CD14-positive monocyte (primary cell): ENCODE measurements at regions not wholly inside any gene's neighbourhood (a gene's known extent, or its start where the extent isn't known, plus 50 kb on each side); places are given as distances from the start of the nearest gene placed in this dataset.

Source experiments
- DNase-seq, 3 donors: peaks; one replicate each; pipeline ENCODE4 v3.0.0-alpha.2; 2011 to 2022
- H2AFZ ChIP-seq: 2 replicates; pipeline ENCODE4 v1.6.0; 2012; ENCODE audit warnings: mild to moderate bottlenecking, low read depth, low read length, inconsistent platforms; ENCODE audit not compliant: insufficient read depth, poor library complexity, severe bottlenecking
- H3K27ac ChIP-seq, 2 donors: 1 replicate in 1 of 2; 2 replicates in 1 of 2; pipeline ENCODE4 v1.5.1; 2012 to 2013; ENCODE audit warnings: low read length in 2 of 2, control low read depth in 1 of 2, inconsistent platforms in 1 of 2, low read depth in 1 of 2, mild to moderate bottlenecking in 1 of 2
- H3K27me3 ChIP-seq, 2 donors: one replicate each; pipeline versions ENCODE4 v1.6.0 to v1.6.1; 2011 to 2013; ENCODE audit warnings: low read length in 2 of 2; ENCODE audit not compliant: control insufficient read depth in 2 of 2, insufficient read depth in 2 of 2
- H3K36me3 ChIP-seq, 2 donors: replicated peaks in 1 of 2; 1 replicate in 1 of 2; 2 replicates in 1 of 2; pipeline versions ENCODE4 v1.5.1 to v1.6.1; 2012 to 2013; ENCODE audit warnings: low read length in 2 of 2, control low read depth in 1 of 2, inconsistent platforms in 1 of 2, mild to moderate bottlenecking in 1 of 2; ENCODE audit not compliant: insufficient read depth in 2 of 2, control insufficient read depth in 1 of 2
- H3K4me1 ChIP-seq, 2 donors: 1 replicate in 1 of 2; 2 replicates in 1 of 2; pipeline versions ENCODE4 v1.5.1 to v1.6.1; 2012 to 2013; ENCODE audit warnings: low read length in 2 of 2, control low read depth in 1 of 2, inconsistent platforms in 1 of 2, mild to moderate bottlenecking in 1 of 2, moderate library complexity in 1 of 2; ENCODE audit not compliant: insufficient read depth in 2 of 2, control insufficient read depth in 1 of 2
- H3K4me2 ChIP-seq: replicated peaks from 2 replicates; pipeline ENCODE3; 2012; ENCODE audit warnings: low read length, moderate library complexity, mild to moderate bottlenecking; ENCODE audit not compliant: poor library complexity, severe bottlenecking; ENCODE audit errors: extremely low read depth
- H3K4me3 ChIP-seq, 3 experiments: fragments of 200-600 bp in 1 of 3; sonication (generic) in 1 of 3; replicated peaks in 1 of 3; 1 replicate in 2 of 3; 2 replicates in 1 of 3; pipeline ENCODE4 v1.5.1; 2011 to 2013; ENCODE audit warnings: low read length in 3 of 3, mild to moderate bottlenecking in 3 of 3, control low read depth in 2 of 3, low read depth in 2 of 3, inconsistent platforms in 1 of 3, moderate library complexity in 1 of 3
- H3K79me2 ChIP-seq: 2 replicates; pipeline ENCODE4 v1.6.0; 2012; ENCODE audit warnings: mild to moderate bottlenecking, control low read depth, inconsistent platforms, low read length, moderate library complexity; ENCODE audit not compliant: insufficient read depth
- H3K9ac ChIP-seq: 2 replicates; pipeline ENCODE4 v1.6.0; 2017; ENCODE audit warnings: low read length, mild to moderate bottlenecking; ENCODE audit not compliant: insufficient read depth, poor library complexity, severe bottlenecking
- H3K9me3 ChIP-seq, 2 donors: replicated peaks in 1 of 2; 1 replicate in 1 of 2; 2 replicates in 1 of 2; pipeline versions ENCODE4 v1.5.1 to v1.6.1; 2012 to 2013; ENCODE audit warnings: low read length in 2 of 2, control low read depth in 1 of 2; ENCODE audit not compliant: control insufficient read depth in 1 of 2, insufficient read depth in 1 of 2
- H4K20me1 ChIP-seq: 2 replicates; pipeline ENCODE4 v1.6.0; 2012; ENCODE audit warnings: mild to moderate bottlenecking, low read length, control low read depth, moderate library complexity; ENCODE audit not compliant: insufficient read depth
- H3K27ac Mint-ChIP-seq, 7 donors: one replicate each; pipeline ENCODE4 v1.8.0; 2020; ENCODE audit warnings: mild to moderate bottlenecking in 7 of 7, mixed read lengths in 7 of 7, moderate library complexity in 6 of 7, inconsistent platforms in 2 of 7
- H3K27me3 Mint-ChIP-seq, 3 donors: one replicate each; pipeline ENCODE4 v1.8.0; 2021 to 2022; ENCODE audit warnings: low read depth in 3 of 3, mild to moderate bottlenecking in 3 of 3, mixed read lengths in 3 of 3, moderate library complexity in 3 of 3, inconsistent platforms in 1 of 3
- H3K36me3 Mint-ChIP-seq, 2 donors: one replicate each; pipeline ENCODE4 v1.8.0; 2020; ENCODE audit warnings: mixed read lengths in 2 of 2, inconsistent platforms in 1 of 2, mild to moderate bottlenecking in 1 of 2
- H3K4me1 Mint-ChIP-seq: one replicate; pipeline ENCODE4 v1.8.0; 2020; ENCODE audit warnings: mild to moderate bottlenecking, mixed read lengths
- H3K4me3 Mint-ChIP-seq, 2 donors: one replicate each; pipeline ENCODE4 v1.8.0; 2020; ENCODE audit warnings: mild to moderate bottlenecking in 2 of 2, mixed read lengths in 2 of 2, moderate library complexity in 1 of 2
- H3K9me3 Mint-ChIP-seq, 7 donors: one replicate each; pipeline ENCODE4 v1.8.0; 2020 to 2022; ENCODE audit warnings: mixed read lengths in 7 of 7, mild to moderate bottlenecking in 6 of 7, moderate library complexity in 6 of 7, inconsistent platforms in 2 of 7
- CTCF ChIP-seq: fragments of 200-600 bp; IDR thresholded peaks from one replicate; pipeline ENCODE4 v1.8.0; 2022; ENCODE audit warnings: antibody characterized with exemption, mild to moderate bottlenecking
- WGBS: methylation state at CpG from one replicate; pipeline ENCODE4 v1.1.5; 2013; ENCODE audit warnings: missing lambda C conversion rate; ENCODE audit not compliant: insufficient coverage; 5-methylcytosine and 5-hydroxymethylcytosine counted together
- intact Hi-C, 2 donors: fragments of 100-400 bp; cut with micrococcal nuclease; formaldehyde crosslinking; loops; one replicate each; pipeline versions ENCODE4 v1.15.0 to v1.15.1; 2023

GRCh38 chr15:31934821-31935220 is 95.5 kb upstream of the CHRNA7 start:
- no peaks in the 10 kb centered on the region for H3K36me3 ChIP-seq
- H3K27me3 Mint-ChIP-seq = peaks cover 0 to 3% (median 2%) of the 10 kb centered on the region in 3 donors
- H3K4me1 Mint-ChIP-seq = no peaks in the 10 kb centered on the region
- no peak overlapping the region for H3K27ac ChIP-seq
- no peak overlapping the region for H3K4me2 ChIP-seq
- H3K9me3 Mint-ChIP-seq = peaks cover 0 to 4% (median 0%) of the 10 kb centered on the region in 7 donors
- WGBS = 86% methylated on average over 3 of the region's 5 CpGs
- no peaks in the 10 kb centered on the region for H3K9me3 ChIP-seq
- H3K4me1 ChIP-seq = no peaks in the 10 kb centered on the region
- H3K27ac Mint-ChIP-seq = no peak overlapping the region
- H3K79me2 ChIP-seq = no peaks in the 10 kb centered on the region
- intact Hi-C loops = no loop called here
- no peaks in the 10 kb centered on the region for H3K36me3 Mint-ChIP-seq
- no peak for TF ChIP-seq CTCF
- no peaks in the 10 kb centered on the region for H3K27me3 ChIP-seq
- H4K20me1 ChIP-seq = no peaks in the 10 kb centered on the region
- H3K4me3 ChIP-seq = no peak overlapping the region
- no peak overlapping the region for H2AFZ ChIP-seq
- no peak overlapping the region for H3K9ac ChIP-seq
- DNase-seq = no peak
- no peak overlapping the region for H3K4me3 Mint-ChIP-seq

- Mint-ChIP-seq H3K27ac (no peak overlapping the region), H3K36me3 (no peaks in the 10 kb centered on the region), H3K27me3 (peaks cover 0 to 3% (median 2%) of the 10 kb centered on the region in 3 donors), H3K9me3 (peaks cover 4 to 24% (median 19%) of the 10 kb centered on the region in 7 donors), H3K4me1 (no peaks in the 10 kb centered on the region), H3K4me3 (no peak overlapping the region)
- H3K27me3 ChIP-seq = no peaks in the 10 kb centered on the region
- H3K27ac ChIP-seq = no peak overlapping the region
- intact Hi-C loops = no loop called here
- H3K4me3 ChIP-seq = no peak overlapping the region
- H3K9ac ChIP-seq = no peak overlapping the region
- no peak overlapping the region for H2AFZ ChIP-seq
- no peaks in the 10 kb centered on the region for H3K79me2 ChIP-seq
- no peaks in the 10 kb centered on the region for H4K20me1 ChIP-seq
- H3K4me2 ChIP-seq = no peak overlapping the region
- peaks cover 19 to 22% of the 10 kb centered on the region in 2 donors for H3K9me3 ChIP-seq
- TF ChIP-seq CTCF = no peak
- H3K36me3 ChIP-seq = no peaks in the 10 kb centered on the region
- H3K4me1 ChIP-seq = no peaks in the 10 kb centered on the region
- no peak for DNase-seq
- WGBS = 86% methylated on average over 1 of the region's 4 CpGs
Measured at GRCh38 chr15:31953478-31953877, 76.8 kb upstream of the CHRNA7 start.
